GM10847 (cell line): ENCODE measurements at regions not wholly inside any gene's neighbourhood (a gene's known extent, or its start where the extent isn't known, plus 50 kb on each side); places are given as distances from the start of the nearest gene placed in this dataset.

Source experiments
- POLR2A ChIP-seq: IDR thresholded peaks from 2 replicates; pipeline ENCODE4 v1.6.1; 2011; ENCODE audit not compliant: insufficient read length; ENCODE audit errors: extremely low read depth

GRCh38 chr6:155591741-155592140 lies 136.1 kb upstream of the NOX3 start:
- TF ChIP-seq POLR2A: no peak

- no peak for TF ChIP-seq POLR2A
Measured at GRCh38 chr6:155589190-155589589, 133.6 kb upstream of the NOX3 start.

GRCh38 chr6:155587817-155588216 lies 132.2 kb upstream of the NOX3 start:
- no peak for TF ChIP-seq POLR2A

GRCh38 chr6:155586090-155586489 lies 130.5 kb upstream of the NOX3 start:
- TF ChIP-seq POLR2A: no peak

- no peak for TF ChIP-seq POLR2A
Measured at GRCh38 chr6:155584006-155584405, 128.4 kb upstream of the NOX3 start.

GRCh38 chr6:155582016-155582991 lies 126.7 kb upstream of the NOX3 start:
- no peak for TF ChIP-seq POLR2A

GRCh38 chr6:155580904-155581303 lies 125.3 kb upstream of the NOX3 start:
- no peak for TF ChIP-seq POLR2A

GRCh38 chr6:155578251-155578650 lies 122.6 kb upstream of the NOX3 start:
- TF ChIP-seq POLR2A: no peak

- TF ChIP-seq POLR2A: no peak
Measured at GRCh38 chr6:155561966-155562364, 106.3 kb upstream of the NOX3 start.

- TF ChIP-seq POLR2A: no peak
Measured at GRCh38 chr6:155561257-155561965, 105.8 kb upstream of the NOX3 start.

- no peak for TF ChIP-seq POLR2A
Measured at GRCh38 chr6:155549928-155550327, 94.3 kb upstream of the NOX3 start.

GRCh38 chr6:155549028-155549798 lies 93.6 kb upstream of the NOX3 start:
- no peak for TF ChIP-seq POLR2A

- TF ChIP-seq POLR2A: no peak
Measured at GRCh38 chr6:155548576-155548975, 92.9 kb upstream of the NOX3 start.

- no peak for TF ChIP-seq POLR2A
Measured at GRCh38 chr6:155544677-155545076, 89.0 kb upstream of the NOX3 start.

GRCh38 chr6:155543166-155543847 lies 87.7 kb upstream of the NOX3 start:
- TF ChIP-seq POLR2A: no peak
